Endothelial cell of umbilical vein (primary cell): ENCODE measurements at regions not wholly inside any gene's neighbourhood (a gene's known extent, or its start where the extent isn't known, plus 50 kb on each side); places are given as distances from the start of the nearest gene placed in this dataset.

Experiments used
- BruUV-seq: library from RNA; stranded (reverse); fragments of 400-500 nt; replicated peaks from 2 replicates; lab custom pipeline; 2021; lab: Mats Ljungman, UMichigan
- CTCF ChIA-PET: fragments of 300-600, 350-600 bp; sonication (Branson Sonifier 250); formaldehyde crosslinking; loops from one replicate; lab custom pipeline; 2021; ENCODE audit warnings: antibody characterized with exemption, inconsistent platforms; lab: Charles Lee
- POLR2A ChIA-PET: fragments of 300-600, 350-600 bp; sonication (Branson Sonifier 250); formaldehyde crosslinking; loops from one replicate; lab custom pipeline; 2021; ENCODE audit warnings: antibody characterized with exemption, inconsistent platforms; lab: Charles Lee
- DNase-seq: peaks from one replicate; pipeline ENCODE4 v3.0.0-alpha.2; 2011; ENCODE audit warnings: low read depth, low spot score
- FAIRE-seq: peaks from 2 replicates; lab custom pipeline; 2011; peaks lifted over from hg19 to GRCh38; lab: Jason Lieb, UNC
- H2AFZ ChIP-seq: 2 replicates; pipeline ENCODE4 v1.6.0; 2012; ENCODE audit warnings: low read depth, low read length, control low read depth, inconsistent platforms
- H3K27ac ChIP-seq: 2 replicates; pipeline ENCODE4 v1.5.1; 2011; ENCODE audit warnings: low read depth, mild to moderate bottlenecking, control low read depth, low read length, moderate library complexity; ENCODE audit not compliant: insufficient read depth
- H3K27me3 ChIP-seq, 2 experiments: 2 replicates each; pipeline versions ENCODE4 v1.6.0 to v1.6.1; 2011; ENCODE audit warnings: low read length in 2 of 2, mixed read lengths in 1 of 2; ENCODE audit not compliant: control insufficient read depth in 2 of 2, insufficient read depth in 2 of 2
- H3K36me3 ChIP-seq, 2 experiments: 2 replicates in 1 of 2; 3 replicates in 1 of 2; pipeline ENCODE4 v1.5.1; 2011; ENCODE audit warnings: low read length in 2 of 2, mild to moderate bottlenecking in 1 of 2, moderate library complexity in 1 of 2; ENCODE audit not compliant: control insufficient read depth in 2 of 2, insufficient read depth in 2 of 2; ENCODE audit errors: extremely low read depth in 1 of 2
- H3K4me1 ChIP-seq: 3 replicates; pipeline ENCODE4 v1.5.1; 2011; ENCODE audit warnings: mild to moderate bottlenecking, low read length; ENCODE audit not compliant: control insufficient read depth, insufficient read depth; ENCODE audit errors: extremely low read depth
- H3K4me2 ChIP-seq: 2 replicates; pipeline ENCODE4 v1.6.1; 2011; ENCODE audit warnings: low read length, control low read depth, mixed read lengths; ENCODE audit not compliant: insufficient read depth
- H3K4me3 ChIP-seq, 3 experiments: fragments of 200-600 bp in 1 of 3; sonication (generic), shearing (Covaris generic) in 1 of 3; replicated peaks in 1 of 3; 2 replicates each; pipeline ENCODE4 v1.5.1; 2011 to 2016; ENCODE audit warnings: control low read depth in 3 of 3, low read length in 3 of 3, mild to moderate bottlenecking in 2 of 3, inconsistent platforms in 1 of 3, low read depth in 1 of 3, moderate library complexity in 1 of 3; ENCODE audit not compliant: insufficient read depth in 1 of 3
- H3K79me2 ChIP-seq: 2 replicates; pipeline ENCODE4 v1.6.0; 2012; ENCODE audit warnings: low read length, inconsistent platforms; ENCODE audit not compliant: control insufficient read depth, insufficient read depth
- H3K9ac ChIP-seq: replicated peaks from 2 replicates; pipeline ENCODE3; 2011; ENCODE audit warnings: low read length, control low read depth; ENCODE audit not compliant: insufficient read depth; ENCODE audit errors: extremely low read depth
- H3K9me1 ChIP-seq: replicated peaks from 3 replicates; pipeline ENCODE4 v1.6.0; 2011; ENCODE audit warnings: mild to moderate bottlenecking, low read length; ENCODE audit not compliant: control insufficient read depth, insufficient read depth; ENCODE audit errors: extremely low read depth
- H3K9me3 ChIP-seq: replicated peaks from 2 replicates; pipeline ENCODE4 v1.5.1; 2012; ENCODE audit warnings: low read length, inconsistent platforms; ENCODE audit not compliant: control insufficient read depth, insufficient read depth
- H4K20me1 ChIP-seq: replicated peaks from 2 replicates; pipeline ENCODE3; 2011; ENCODE audit warnings: mild to moderate bottlenecking, low read length; ENCODE audit not compliant: control insufficient read depth, insufficient read depth; ENCODE audit errors: extremely low read depth
- CTCF ChIP-seq, 2 donors: IDR thresholded peaks; 1 replicate in 1 of 2; 2 replicates in 1 of 2; pipeline ENCODE4 v1.5.1; 2011; ENCODE audit warnings: low read length in 2 of 2, mild to moderate bottlenecking in 2 of 2, moderate library complexity in 2 of 2, control low read depth in 1 of 2, inconsistent platforms in 1 of 2, low read depth in 1 of 2; ENCODE audit not compliant: insufficient read depth in 1 of 2; ENCODE audit errors: extremely low read depth in 1 of 2
- EZH2 ChIP-seq: IDR thresholded peaks from 2 replicates; pipeline ENCODE4 v1.6.1; 2012; ENCODE audit warnings: borderline replicate concordance, low read depth, mild to moderate bottlenecking, moderate library complexity, low read length, inconsistent platforms; ENCODE audit not compliant: severe bottlenecking
- FOS ChIP-seq: IDR thresholded peaks from 2 replicates; pipeline ENCODE4 v1.6.1; 2011; ENCODE audit warnings: mild to moderate bottlenecking, low read length, moderate library complexity, borderline replicate concordance; ENCODE audit not compliant: insufficient read depth
- GATA2 ChIP-seq: IDR thresholded peaks from 2 replicates; pipeline ENCODE4 v1.7.0; 2011; ENCODE audit warnings: low read depth, mild to moderate bottlenecking, moderate library complexity, mixed read lengths, low read length; ENCODE audit not compliant: insufficient read length, insufficient read depth
- JUN ChIP-seq: IDR thresholded peaks from 2 replicates; pipeline ENCODE4 v1.6.1; 2011; ENCODE audit warnings: borderline replicate concordance, low read depth; ENCODE audit not compliant: insufficient read length, insufficient read depth
- MYC ChIP-seq: IDR thresholded peaks from one replicate; pipeline ENCODE4 v1.6.1; 2011; ENCODE audit warnings: mild to moderate bottlenecking, low read depth, low read length
- POLR2A ChIP-seq: IDR thresholded peaks from 2 replicates; pipeline ENCODE4 v1.6.1; 2012; ENCODE audit warnings: low read depth, mild to moderate bottlenecking, control low read depth, low read length
- POLR2AphosphoS5 ChIP-seq: IDR thresholded peaks from 2 replicates; pipeline ENCODE4 v1.6.1; 2012; ENCODE audit warnings: low read depth, mild to moderate bottlenecking, control low read depth, low read length, moderate library complexity; ENCODE audit not compliant: insufficient read depth
- dilution Hi-C: fragments of 300-500 bp; cut with MboI; formaldehyde crosslinking; loops from one replicate; pipeline ENCODE4 v1.15.0; 2019; ENCODE audit warnings: low sequenced_read_pairs; ENCODE audit not compliant: extremely low pct_ligation_motif_present
- intact Hi-C: fragments of 100-400 bp; cut with micrococcal nuclease; formaldehyde crosslinking; loops from one replicate; pipeline ENCODE4 v1.10.0; 2022
- TF ChIP-seq, protein P1 (sequence below): IDR thresholded peaks from 2 replicates; pipeline ENCODE4 v1.6.1; 2011; ENCODE audit not compliant: insufficient read depth, insufficient read length

- no peaks in the 10 kb centered on the region for H3K4me1 ChIP-seq
- no peak overlapping the region for H3K27ac ChIP-seq
- H4K20me1 ChIP-seq, result no peaks in the 10 kb centered on the region
- H3K9me3 ChIP-seq, result no peaks in the 10 kb centered on the region
- no peaks in the 10 kb centered on the region for H3K36me3 ChIP-seq
- POLR2A ChIA-PET, result no interaction called here
- H3K27me3 ChIP-seq, result no peaks in the 10 kb centered on the region
- dilution Hi-C loops, result no loop called here
- no peaks in the 10 kb centered on the region for H3K79me2 ChIP-seq
- no peak for DNase-seq
- H3K9ac ChIP-seq, result no peak overlapping the region
- no TSS peak for BruUV-seq
- H2AFZ ChIP-seq, result no peak overlapping the region
- intact Hi-C loops, result no loop called here
- H3K4me2 ChIP-seq, result no peak overlapping the region
- FAIRE-seq, result no peak
- TF ChIP-seq GATA2 (no peak), FOS (no peak), JUN (no peak), MYC (no peak), POLR2A (no peak), POLR2AphosphoS5 (no peak), CTCF (IDR thresholded peaks at IDR 0.05; ENCODE audit: extremely low read depth in 1 of 2, insufficient read depth in 1 of 2, low read depth in 1 of 2, low read length in 2 of 2) (no peak), EZH2 (no peak)
- TF ChIP-seq, protein P1, sequence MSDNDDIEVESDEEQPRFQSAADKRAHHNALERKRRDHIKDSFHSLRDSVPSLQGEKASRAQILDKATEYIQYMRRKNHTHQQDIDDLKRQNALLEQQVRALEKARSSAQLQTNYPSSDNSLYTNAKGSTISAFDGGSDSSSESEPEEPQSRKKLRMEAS, result no peak
- CTCF ChIA-PET, result no interaction called here
- no peak overlapping the region for H3K4me3 ChIP-seq
- H3K9me1 ChIP-seq, result no peaks in the 10 kb centered on the region
Observed at GRCh38 chr3:158994386-158994785, 192.5 kb downstream of the MFSD1 start.
